HCT116 (cell line): ENCODE measurements at regions not wholly inside any gene's neighbourhood (a gene's known extent, or its start where the extent isn't known, plus 50 kb on each side); places are given as distances from the start of the nearest gene placed in this dataset.
A peak's percentile ranks its signal among the peaks of the same experiment; 100 is the strongest.

Experiments used
- ATAC-seq: fragments of 200-7000 bp; cut with Tn5 transposase; 2 replicates; pipeline ENCODE4 v1.9.1; 2020; ENCODE audit warnings: mild to moderate bottlenecking, moderate library complexity
- BruUV-seq: library from RNA; stranded (reverse); fragments of 400-500 nt; replicated peaks from 2 replicates; lab custom pipeline; 2021; lab: Mats Ljungman, UMichigan
- CTCF ChIA-PET: fragments of 300-600 bp; sonication (Branson Sonifier 250); formaldehyde crosslinking; loops from one replicate; lab custom pipeline; 2021; ENCODE audit warnings: antibody characterized with exemption; lab: Charles Lee
- POLR2A ChIA-PET: fragments of 300-600, 350-600 bp; sonication (Branson Sonifier 250); formaldehyde crosslinking; loops from one replicate; lab custom pipeline; 2021; ENCODE audit warnings: antibody characterized with exemption; lab: Charles Lee
- RAD21 ChIA-PET, 2 experiments: fragments of 300-600 bp; sonication (Branson Sonifier 250); formaldehyde crosslinking; loops; one replicate each; lab custom pipeline; 2023; ENCODE audit warnings: low total read pairs in 2 of 2; ENCODE audit not compliant: uncharacterized antibody in 2 of 2, unreplicated experiment in 2 of 2, low non-redundant PET in 1 of 2; lab: Charles Lee
- DNase-seq: peaks from one replicate; pipeline ENCODE4 v3.0.0-alpha.2; 2010; ENCODE audit warnings: low read depth, low spot score
- H2AFZ ChIP-seq: fragments of 200-600 bp; shearing (Covaris generic), sonication (generic); 2 replicates; pipeline ENCODE4 v1.6.1; 2017; ENCODE audit warnings: low read depth, mixed run types, mixed read lengths, antibody characterized with exemption, low read length; ENCODE audit not compliant: poor library complexity, severe bottlenecking
- H3K27ac ChIP-seq: 2 replicates; pipeline ENCODE4 v1.5.1; 2012; ENCODE audit warnings: low read depth, low read length
- H3K27me3 ChIP-seq: fragments of 200-600 bp; sonication (generic); 2 replicates; pipeline ENCODE4 v1.6.1; 2016; ENCODE audit warnings: mixed run types, low read length, mixed read lengths; ENCODE audit not compliant: insufficient read depth
- H3K36me3 ChIP-seq, 2 experiments: fragments of 200-500 bp in 1 of 2; fragments of 200-600 bp in 1 of 2; sonication (Bioruptor generic) in 1 of 2; sonication (generic) in 1 of 2; 2 replicates each; pipeline versions ENCODE4 v1.5.1 to v1.6.1; 2014 to 2016; ENCODE audit warnings: low read length in 2 of 2, inconsistent platforms in 1 of 2, mixed read lengths in 1 of 2, mixed run types in 1 of 2; ENCODE audit not compliant: insufficient read depth in 2 of 2, control insufficient read depth in 1 of 2
- H3K4me1 ChIP-seq, 2 experiments: fragments of 200-600 bp in 1 of 2; sonication (generic) in 1 of 2; 2 replicates each; pipeline versions ENCODE4 v1.5.1 to v1.6.1; 2012 to 2017; ENCODE audit warnings: low read length in 2 of 2, inconsistent platforms in 1 of 2, mild to moderate bottlenecking in 1 of 2, mixed read lengths in 1 of 2, mixed run types in 1 of 2, moderate library complexity in 1 of 2; ENCODE audit not compliant: insufficient read depth in 2 of 2, control insufficient read depth in 1 of 2
- H3K4me2 ChIP-seq: fragments of 200-600 bp; sonication (generic); 2 replicates; pipeline ENCODE4 v1.6.1; 2017; ENCODE audit warnings: mixed run types, low read length, mixed read lengths
- H3K4me3 ChIP-seq, 2 experiments: fragments of 200-600 bp in 1 of 2; sonication (generic) in 1 of 2; replicated peaks in 1 of 2; 2 replicates each; pipeline ENCODE4 v1.5.1; 2011 to 2016; ENCODE audit warnings: low read length in 2 of 2, control low read depth in 1 of 2, low read depth in 1 of 2, mild to moderate bottlenecking in 1 of 2, mixed read lengths in 1 of 2, mixed run types in 1 of 2
- H3K79me2 ChIP-seq: fragments of 200-600 bp; sonication (generic); 2 replicates; pipeline ENCODE4 v1.6.1; 2017; ENCODE audit warnings: mild to moderate bottlenecking, mixed run types, low read length, moderate library complexity, mixed read lengths; ENCODE audit not compliant: insufficient read depth
- H3K9ac ChIP-seq: fragments of 200-600 bp; sonication (generic); 2 replicates; pipeline ENCODE4 v1.6.1; 2016; ENCODE audit warnings: low read length, mixed read lengths
- H3K9me2 ChIP-seq: fragments of 200-600 bp; sonication (generic), shearing (Covaris generic); 2 replicates; pipeline ENCODE4 v1.6.1; 2017; ENCODE audit warnings: mixed run types, mild to moderate bottlenecking, moderate library complexity; ENCODE audit not compliant: insufficient read depth
- H3K9me3 ChIP-seq, 2 experiments: fragments of 200-500 bp in 1 of 2; fragments of 200-600 bp in 1 of 2; sonication (Bioruptor generic) in 1 of 2; sonication (generic) in 1 of 2; 2 replicates each; pipeline ENCODE4 v1.6.1; 2014 to 2017; ENCODE audit warnings: low read length in 2 of 2, mixed read lengths in 2 of 2, inconsistent platforms in 1 of 2, low read depth in 1 of 2, mild to moderate bottlenecking in 1 of 2, mixed run types in 1 of 2, moderate library complexity in 1 of 2; ENCODE audit not compliant: control insufficient read depth in 1 of 2, insufficient read depth in 1 of 2
- H4K20me1 ChIP-seq: fragments of 200-600 bp; sonication (generic), shearing (Covaris generic); 2 replicates; pipeline ENCODE4 v1.6.1; 2017; ENCODE audit warnings: mixed run types, mild to moderate bottlenecking, moderate library complexity; ENCODE audit not compliant: insufficient read depth
- ATF3 ChIP-seq: IDR thresholded peaks from 2 replicates; pipeline ENCODE4 v1.6.1; 2012
- CTCF ChIP-seq, 3 experiments: fragments of 200-600 bp in 1 of 3; sonication (generic) in 1 of 3; IDR thresholded peaks in 2 of 3; conservative IDR thresholded peaks in 1 of 3; 2 replicates each; pipeline ENCODE4 v1.5.1; 2012 to 2017; ENCODE audit warnings: low read depth in 2 of 3, low read length in 2 of 3, antibody characterized with exemption in 1 of 3, borderline replicate concordance in 1 of 3, control low read depth in 1 of 3, mild to moderate bottlenecking in 1 of 3, mixed read lengths in 1 of 3, mixed run types in 1 of 3, moderate library complexity in 1 of 3; ENCODE audit not compliant: insufficient read depth in 1 of 3
- EGR1 ChIP-seq: IDR thresholded peaks from 2 replicates; pipeline ENCODE4 v1.6.1; 2012; ENCODE audit warnings: low read depth
- FOSL1 ChIP-seq: IDR thresholded peaks from 2 replicates; pipeline ENCODE4 v1.6.1; 2012; ENCODE audit warnings: low read depth
- MAX ChIP-seq: IDR thresholded peaks from 2 replicates; pipeline ENCODE4 v1.6.1; 2012
- POLR2A ChIP-seq: IDR thresholded peaks from 2 replicates; pipeline ENCODE4 v1.7.0; 2011; ENCODE audit warnings: borderline replicate concordance; ENCODE audit not compliant: insufficient read depth, insufficient read length; ENCODE audit errors: extremely low read depth
- POLR2AphosphoS5 ChIP-seq: IDR thresholded peaks from 2 replicates; pipeline ENCODE4 v1.6.1; 2011; ENCODE audit warnings: mild to moderate bottlenecking, low read depth, low read length, moderate library complexity
- REST ChIP-seq: IDR thresholded peaks from 2 replicates; pipeline ENCODE4 v1.6.1; 2012; ENCODE audit warnings: low read depth
- SIN3A ChIP-seq: IDR thresholded peaks from 2 replicates; pipeline ENCODE4 v1.6.1; 2012; ENCODE audit warnings: low read depth
- SP1 ChIP-seq: IDR thresholded peaks from 2 replicates; pipeline ENCODE4 v1.6.1; 2012; ENCODE audit warnings: low read depth
- SRF ChIP-seq: IDR thresholded peaks from 2 replicates; pipeline ENCODE4 v1.6.1; 2012; ENCODE audit warnings: low read depth
- TCF7L2 ChIP-seq: IDR thresholded peaks from 2 replicates; pipeline ENCODE4 v1.7.0; 2011; ENCODE audit warnings: borderline replicate concordance, inconsistent platforms; ENCODE audit not compliant: insufficient read depth, insufficient read length; ENCODE audit errors: extremely low read depth
- intact Hi-C: fragments of 100-400 bp; cut with micrococcal nuclease; formaldehyde crosslinking; loops from 2 replicates; pipeline ENCODE4 v1.10.0; 2022

GRCh38 chr5:89883967-89884366 lies 525.6 kb downstream of the CETN3 start:
- Histone ChIP-seq H3K36me3 (no peaks in the 10 kb centered on the region), H3K79me2 (no peaks in the 10 kb centered on the region), H3K27ac (no peak overlapping the region), H4K20me1 (no peaks in the 10 kb centered on the region), H3K4me1 (no peaks in the 10 kb centered on the region), H2AFZ (no peak overlapping the region), H3K9ac (no peak overlapping the region), H3K9me2 (no peaks in the 10 kb centered on the region), H3K4me3 (no peak overlapping the region), H3K9me3 (no peaks in the 10 kb centered on the region), H3K4me2 (no peak overlapping the region), H3K27me3 (no peaks in the 10 kb centered on the region)
- no TSS peak for BruUV-seq
- RAD21 ChIA-PET, result no interaction called here
- ATAC-seq (no peak), DNase-seq (no peak)
- intact Hi-C loops, result no loop called here
- CTCF ChIA-PET, result no interaction called here
- POLR2A ChIA-PET, result no interaction called here
- TF ChIP-seq POLR2AphosphoS5 (no peak), ATF3 (no peak), SIN3A (no peak), FOSL1 (no peak), TCF7L2 (no peak), POLR2A (no peak), MAX (no peak)

- CTCF ChIA-PET, result no interaction called here
- Histone ChIP-seq H3K27ac (no peak overlapping the region), H3K9me2 (no peaks in the 10 kb centered on the region), H3K9me3 (no peaks in the 10 kb centered on the region), H3K4me2 (peak overlapping the region; percentile 47), H3K4me1 (peaks cover 2 to 12% of the 10 kb centered on the region in 2 experiments; a peak in 2 of 4 replicates), H3K79me2 (no peaks in the 10 kb centered on the region), H3K9ac (no peak overlapping the region), H4K20me1 (no peaks in the 10 kb centered on the region), H3K4me3 (no peak overlapping the region), H3K27me3 (no peaks in the 10 kb centered on the region), H2AFZ (peak overlapping the region; percentile 44), H3K36me3 (no peaks in the 10 kb centered on the region)
- POLR2A ChIA-PET, result no interaction called here
- DNase-seq (peak; percentile 59), ATAC-seq (peak; percentile 88)
- RAD21 ChIA-PET, result no interaction called here
- no TSS peak for BruUV-seq
- intact Hi-C loops, result no loop called here
- TF ChIP-seq MAX, result peak; percentile 28; the same call in 1 of the 2 replicates
- 0 out of 2 replicates have a peak, but pooled peaks have one; percentile 19 for TF ChIP-seq POLR2AphosphoS5
- no peak for TF ChIP-seq SRF
- TF ChIP-seq SP1, result peak; percentile 48; the same call in 1 of the 2 replicates
- TF ChIP-seq CTCF (IDR thresholded peaks at IDR 0.05 in 2 of 3, conservative IDR thresholded peaks at IDR 0.05 in 1 of 3; ENCODE audit: borderline replicate concordance in 1 of 3, insufficient read depth in 1 of 3, low read depth in 2 of 3, low read length in 2 of 3), result no peak
- TF ChIP-seq REST, result no peak; the same call in 1 of the 2 replicates
- no peak for TF ChIP-seq TCF7L2
- TF ChIP-seq EGR1, result no peak
Observed at GRCh38 chr5:89878140-89879132, 531.1 kb downstream of the CETN3 start.
